Retina (tissue), 1 donor: ENCODE measurements at regions not wholly inside any gene's neighbourhood (a gene's known extent, or its start where the extent isn't known, plus 50 kb on each side); places are given as distances from the start of the nearest gene placed in this dataset.

Experiments
- DNase-seq: peaks from one replicate; pipeline ENCODE4 v3.0.0-alpha.2; 2016

GRCh38 chrX:20595928-20596575 lies 329.3 kb upstream of the RPS6KA3 start:
- no peak for DNase-seq

GRCh38 chrX:20594985-20595384 lies 328.3 kb upstream of the RPS6KA3 start:
- DNase-seq = peak; percentile 2

GRCh38 chrX:20593836-20594235 lies 327.1 kb upstream of the RPS6KA3 start:
- no peak for DNase-seq

GRCh38 chrX:20593402-20593801 lies 326.7 kb upstream of the RPS6KA3 start:
- no peak for DNase-seq

- no peak for DNase-seq
Observed at GRCh38 chrX:20591246-20591645, 324.5 kb upstream of the RPS6KA3 start.

- no peak for DNase-seq
Observed at GRCh38 chrX:20585782-20586181, 319.1 kb upstream of the RPS6KA3 start.

- DNase-seq = no peak
Observed at GRCh38 chrX:20571611-20572010, 304.9 kb upstream of the RPS6KA3 start.

- DNase-seq = no peak
Observed at GRCh38 chrX:20567108-20567507, 300.4 kb upstream of the RPS6KA3 start.

GRCh38 chrX:20547611-20548051 lies 280.9 kb upstream of the RPS6KA3 start:
- no peak for DNase-seq

GRCh38 chrX:20545538-20545937 lies 278.8 kb upstream of the RPS6KA3 start:
- DNase-seq = no peak

GRCh38 chrX:20542072-20542471 lies 275.4 kb upstream of the RPS6KA3 start:
- no peak for DNase-seq

GRCh38 chrX:20538974-20539373 lies 272.3 kb upstream of the RPS6KA3 start:
- no peak for DNase-seq

- no peak for DNase-seq
Observed at GRCh38 chrX:20531667-20532066, 265.0 kb upstream of the RPS6KA3 start.

GRCh38 chrX:20530406-20530921 lies 263.8 kb upstream of the RPS6KA3 start:
- peak; percentile 76 for DNase-seq

- no peak for DNase-seq
Observed at GRCh38 chrX:20529711-20530110, 263.0 kb upstream of the RPS6KA3 start.

GRCh38 chrX:20529301-20529700 lies 262.6 kb upstream of the RPS6KA3 start:
- DNase-seq = peak; percentile 26

- DNase-seq = peak; percentile 68
Observed at GRCh38 chrX:20527558-20528011, 260.9 kb upstream of the RPS6KA3 start.

- DNase-seq = no peak
Observed at GRCh38 chrX:20527041-20527440, 260.3 kb upstream of the RPS6KA3 start.

GRCh38 chrX:20523626-20524312 lies 257.1 kb upstream of the RPS6KA3 start:
- DNase-seq = no peak

- DNase-seq = no peak
Observed at GRCh38 chrX:20522420-20522819, 255.7 kb upstream of the RPS6KA3 start.

- DNase-seq = no peak
Observed at GRCh38 chrX:20521222-20521621, 254.5 kb upstream of the RPS6KA3 start.

GRCh38 chrX:20519826-20520225 lies 253.1 kb upstream of the RPS6KA3 start:
- DNase-seq = no peak

GRCh38 chrX:20519146-20519545 lies 252.4 kb upstream of the RPS6KA3 start:
- DNase-seq = no peak

GRCh38 chrX:20517565-20517964 lies 250.9 kb upstream of the RPS6KA3 start:
- no peak for DNase-seq
